ENCODE measurements at regions not wholly inside any gene's neighbourhood (a gene's known extent, or its start where the extent isn't known, plus 50 kb on each side); places are given as distances from the start of the nearest gene placed in this dataset.

DNA sequence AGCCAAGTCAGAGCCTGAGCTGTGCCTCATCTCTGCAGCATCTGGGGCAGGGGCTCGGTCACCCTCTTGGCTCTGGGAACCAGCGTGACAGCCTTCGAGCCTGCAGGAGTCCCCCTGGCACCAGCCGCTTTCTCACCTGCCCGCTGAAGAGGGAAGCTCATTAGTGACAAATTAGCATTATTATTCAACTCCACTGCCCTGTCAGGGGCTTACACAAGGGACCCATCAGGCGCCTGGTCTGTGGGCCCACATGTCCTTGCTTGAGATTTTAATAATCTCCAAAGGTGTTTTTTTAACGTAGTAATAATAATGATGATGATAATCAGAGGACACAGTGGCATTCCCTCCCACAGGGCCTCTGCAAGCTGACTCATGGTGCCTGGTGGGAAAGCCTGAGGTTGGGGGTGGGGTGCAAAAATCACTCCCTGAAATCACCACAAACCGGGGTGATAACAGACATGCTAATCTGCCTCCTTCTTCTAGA, 98.1 kb upstream of the IGSF21 start:
- no peak for DNase-seq (ENCODE audit: low read depth in 2 of 3, low spot score in 2 of 3)

DNA sequence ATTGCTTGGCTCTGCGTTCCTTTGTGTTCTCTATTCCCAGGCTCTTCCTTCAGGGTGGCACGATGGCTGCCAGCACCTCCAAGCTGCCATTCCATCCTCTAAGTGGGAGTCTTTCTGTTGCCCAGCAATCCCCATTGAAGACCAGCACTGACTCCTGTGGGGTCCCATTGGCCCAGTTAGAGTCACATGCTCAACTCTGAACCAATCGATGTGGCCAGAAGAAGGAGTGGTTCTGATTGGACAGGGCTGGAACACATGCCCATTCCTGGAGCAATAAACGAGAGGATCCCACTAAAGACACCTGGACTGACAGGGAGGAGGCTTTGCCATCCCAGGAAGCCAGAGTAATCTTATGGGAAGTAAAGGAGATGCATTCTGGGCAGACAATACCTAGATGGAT, 97.2 kb upstream of the IGSF21 start:
- no peak for DNase-seq (ENCODE audit: low read depth in 2 of 3, low spot score in 2 of 3)

DNA sequence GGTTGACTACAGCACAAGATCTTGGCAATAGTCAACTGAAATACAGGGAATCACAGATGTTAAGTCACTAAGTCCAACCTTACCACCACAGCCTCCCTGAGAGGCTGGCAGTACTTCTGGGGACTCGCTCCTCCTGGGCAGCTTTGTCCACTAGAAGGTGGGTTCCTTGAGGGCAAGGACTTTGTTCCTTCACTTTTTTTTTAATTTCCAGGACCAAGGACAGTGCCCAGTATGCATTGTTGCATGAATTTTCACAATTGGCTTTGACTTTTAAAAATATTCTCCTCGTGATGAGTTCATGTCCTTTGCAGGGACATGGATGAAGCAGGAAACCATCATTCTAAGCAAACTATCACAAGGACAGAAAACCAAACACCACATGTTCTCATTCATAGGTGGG, 96.7 kb upstream of the IGSF21 start:
- DNase-seq (ENCODE audit: low read depth in 2 of 3, low spot score in 2 of 3), result no peak

DNA sequence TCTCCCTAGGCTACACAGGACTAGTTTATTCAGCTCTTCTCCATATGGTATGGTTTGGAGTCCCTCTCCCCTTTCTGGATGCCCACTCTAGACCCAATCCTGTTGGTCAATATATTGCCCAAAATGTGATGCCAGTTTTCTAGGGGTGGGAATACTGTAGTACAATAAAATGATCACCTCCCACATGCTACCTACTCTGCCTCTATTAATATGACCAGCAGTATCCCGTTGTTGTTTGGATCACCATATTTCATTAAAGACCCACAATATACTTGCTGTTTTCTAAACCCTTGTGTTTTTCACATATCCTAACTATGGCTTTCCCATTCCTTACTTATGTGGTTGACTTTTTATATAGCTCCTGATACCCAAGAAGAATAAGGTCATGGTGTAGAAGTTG, 95.9 kb upstream of the IGSF21 start:
- no peak for DNase-seq (ENCODE audit: low read depth in 2 of 3, low spot score in 2 of 3)

DNA sequence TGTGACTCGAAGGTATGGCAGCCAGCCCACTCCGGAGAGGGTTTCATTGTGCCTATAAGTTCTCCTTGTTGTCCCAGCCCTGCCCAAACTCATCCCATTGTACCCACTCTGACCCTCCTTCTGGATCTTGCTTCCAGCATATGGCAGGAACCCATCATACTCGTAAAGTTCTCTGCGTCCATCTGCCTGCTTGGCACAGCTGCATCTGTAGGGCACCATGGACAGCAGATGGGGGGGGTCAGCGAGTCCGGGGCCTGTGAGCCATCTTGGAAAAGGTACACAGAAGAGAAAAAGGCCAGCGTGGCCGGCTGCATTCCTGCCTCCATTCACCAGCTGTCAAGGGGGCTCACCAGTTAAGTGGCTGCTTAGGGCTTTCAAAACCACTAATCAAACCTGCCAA, 94.9 kb upstream of the IGSF21 start:
- DNase-seq (ENCODE audit: low read depth in 2 of 3, low spot score in 2 of 3), result no peak

DNA sequence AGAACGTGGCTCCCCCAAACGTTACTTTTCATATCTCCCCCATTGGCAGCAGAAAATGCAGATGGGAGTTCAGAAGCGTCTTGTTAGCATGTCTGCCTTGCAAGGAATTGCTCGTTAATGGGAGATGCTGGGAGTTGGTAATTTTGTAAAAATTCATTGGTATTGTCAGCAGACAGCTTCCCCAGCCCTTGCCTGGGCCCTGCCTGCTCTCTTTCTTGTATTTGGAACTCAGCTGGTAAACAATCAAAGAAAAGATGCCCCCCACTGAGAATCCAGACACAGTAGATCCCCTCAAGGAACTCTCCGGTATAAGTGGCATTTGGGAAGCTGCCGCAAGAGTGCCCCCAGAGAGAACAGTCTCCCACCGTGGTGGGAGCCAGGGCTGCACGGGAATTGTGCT, 94.4 kb upstream of the IGSF21 start:
- no peak for DNase-seq (ENCODE audit: low read depth in 2 of 3, low spot score in 2 of 3)

DNA sequence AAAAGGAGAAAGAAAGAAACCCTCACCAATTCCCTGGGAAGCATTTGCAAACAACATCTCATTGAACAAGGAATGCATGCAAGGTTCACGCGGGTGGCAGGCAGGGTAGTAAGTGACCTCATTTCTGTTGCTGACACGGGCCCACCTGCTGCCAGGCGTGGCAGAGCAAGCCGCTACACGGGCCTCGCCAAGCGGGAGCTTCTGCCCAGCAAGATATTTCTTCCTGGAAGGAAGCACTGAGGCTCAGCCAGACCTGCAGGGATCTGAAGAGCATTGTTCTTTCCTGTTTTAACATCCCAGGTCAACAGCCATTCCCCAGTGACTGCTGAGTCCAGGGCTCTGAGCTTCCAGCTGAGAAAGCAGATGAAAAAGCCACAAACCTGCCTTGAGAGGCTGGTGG, 91.9 kb upstream of the IGSF21 start:
- no peak for DNase-seq (ENCODE audit: low read depth in 2 of 3, low spot score in 2 of 3)

DNA sequence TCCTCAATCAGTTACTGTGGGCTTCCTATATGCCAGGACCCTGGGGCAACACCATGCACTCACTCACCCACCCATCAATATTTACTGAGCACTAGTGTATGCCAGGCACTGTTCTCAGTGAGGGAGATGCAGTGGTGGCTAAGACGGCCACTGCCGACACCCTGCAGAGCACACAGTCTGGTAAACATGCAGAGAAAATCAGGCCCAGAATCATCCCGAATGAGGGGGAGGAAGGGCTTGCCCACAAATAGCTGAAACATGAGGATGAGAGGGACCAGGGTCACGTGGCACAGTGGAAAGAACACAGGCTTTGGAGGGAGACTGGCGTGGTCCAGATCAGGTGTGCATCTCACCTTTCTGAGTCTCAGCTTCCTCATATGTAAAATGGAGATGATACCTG, 89.2 kb upstream of the IGSF21 start:
- no peak for DNase-seq (ENCODE audit: low read depth in 2 of 3, low spot score in 2 of 3)

DNA sequence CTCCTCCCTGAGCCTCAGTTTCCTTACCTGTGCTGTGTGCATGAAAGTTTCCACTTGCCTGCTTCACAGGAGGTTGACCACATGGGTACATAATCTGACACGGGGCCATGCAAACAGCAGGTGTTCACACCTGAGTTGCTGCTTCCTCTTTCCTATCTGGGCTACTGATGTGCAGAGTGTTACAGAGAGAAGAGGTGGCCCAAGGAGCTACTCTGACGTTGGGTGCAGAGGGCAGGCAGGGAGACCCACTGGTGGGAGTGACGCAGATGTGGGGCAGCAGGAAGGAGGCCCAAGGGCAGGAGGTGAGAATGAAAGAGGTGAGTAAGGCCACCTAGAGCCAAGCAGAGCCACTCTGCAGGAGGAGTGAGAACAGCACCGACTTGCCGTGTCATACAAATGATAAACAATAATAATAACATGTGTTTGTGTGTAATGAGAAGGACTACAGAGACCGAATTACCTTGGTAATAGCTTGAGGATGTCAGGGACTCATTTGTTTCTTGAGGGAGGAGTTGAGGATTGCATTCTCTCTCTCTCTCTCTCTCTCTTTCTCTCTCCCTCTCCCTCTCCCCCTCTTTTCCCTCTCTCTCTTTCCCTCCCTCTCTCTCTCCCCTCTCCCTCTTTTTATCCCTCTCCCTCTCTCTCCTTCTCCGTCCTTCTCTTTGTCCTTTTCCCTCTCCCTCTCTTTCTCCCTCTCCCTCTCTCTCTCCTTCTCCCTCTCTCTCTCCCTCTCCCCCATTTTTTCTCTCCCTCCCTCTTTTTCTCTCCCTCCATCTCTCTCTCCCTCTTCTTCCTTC, 87.4 kb upstream of the IGSF21 start:
- no peak for DNase-seq (ENCODE audit: low read depth in 2 of 3, low spot score in 2 of 3)

DNA sequence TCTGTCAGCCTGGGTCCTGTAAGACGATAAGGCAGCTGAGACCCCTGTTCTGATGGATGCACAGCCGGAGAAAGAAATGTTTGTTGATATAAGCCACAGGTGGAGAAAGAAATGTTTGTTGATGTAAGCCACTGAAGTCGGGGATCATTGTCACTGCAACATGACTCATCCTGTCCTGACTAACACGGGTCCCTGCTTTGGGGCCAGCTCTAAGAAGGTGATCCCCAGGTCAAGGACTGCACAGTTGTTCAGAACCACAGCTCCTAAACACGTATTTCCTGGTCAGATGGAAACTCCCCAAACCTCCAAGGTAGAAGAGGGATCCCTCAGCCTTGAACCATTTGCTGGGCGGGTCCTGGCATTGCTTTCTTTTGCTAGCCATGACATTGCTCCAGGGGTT, 86.4 kb upstream of the IGSF21 start:
- no peak for DNase-seq (ENCODE audit: low read depth in 2 of 3, low spot score in 2 of 3)

DNA sequence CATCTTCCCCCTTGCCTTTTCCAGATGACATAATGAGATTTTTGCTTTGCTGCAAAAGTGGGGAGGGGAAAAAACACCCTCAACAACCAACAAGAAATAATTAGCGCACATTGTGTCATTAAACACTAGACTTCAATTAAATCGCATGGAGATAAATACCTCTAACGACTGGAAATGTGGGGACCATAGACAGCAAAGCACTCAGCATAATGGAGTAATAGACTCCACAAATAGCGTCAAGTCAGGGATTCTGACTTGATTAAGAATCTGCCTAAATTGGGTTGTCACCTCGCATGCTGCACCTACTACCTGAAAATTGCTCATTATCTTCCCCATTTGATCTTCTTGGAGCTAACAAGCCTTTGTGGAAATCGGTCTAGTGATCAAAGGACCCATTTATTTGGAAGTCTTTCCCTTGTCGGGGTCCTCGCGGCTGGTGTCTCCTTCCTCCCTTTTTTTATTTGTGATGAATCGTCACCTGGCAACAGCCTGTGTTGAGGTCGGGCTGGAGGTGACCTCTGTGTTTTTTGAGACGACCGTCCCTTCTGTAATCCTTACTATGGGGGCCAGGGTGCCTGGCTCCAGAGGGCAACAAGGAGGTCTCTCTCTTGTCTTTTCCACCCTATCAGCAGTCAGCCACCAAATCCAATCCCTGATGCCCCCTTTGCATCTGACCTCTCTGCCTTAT, 75.3 kb upstream of the IGSF21 start:
- no peak for DNase-seq (ENCODE audit: low read depth in 2 of 3, low spot score in 2 of 3)

DNA sequence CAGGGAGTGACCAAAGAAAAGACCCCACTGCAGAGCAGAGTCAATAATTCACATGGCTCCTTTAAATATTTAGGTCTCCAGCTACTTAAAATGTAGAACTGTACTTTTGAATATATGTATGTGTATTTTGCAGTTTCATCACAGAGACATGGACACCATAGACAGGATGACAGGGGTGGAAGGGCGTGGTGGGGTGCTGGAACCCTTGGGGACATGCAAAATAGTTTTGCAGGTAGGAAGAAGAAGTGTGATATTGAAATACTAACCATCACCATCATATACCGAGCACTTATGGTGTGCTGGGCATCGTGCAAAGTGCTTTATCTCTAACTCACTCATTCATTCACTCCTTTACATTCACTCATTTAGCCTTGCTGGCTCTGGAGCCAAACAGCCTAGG, 72.5 kb upstream of the IGSF21 start:
- no peak for DNase-seq (ENCODE audit: low read depth in 2 of 3, low spot score in 2 of 3)

DNA sequence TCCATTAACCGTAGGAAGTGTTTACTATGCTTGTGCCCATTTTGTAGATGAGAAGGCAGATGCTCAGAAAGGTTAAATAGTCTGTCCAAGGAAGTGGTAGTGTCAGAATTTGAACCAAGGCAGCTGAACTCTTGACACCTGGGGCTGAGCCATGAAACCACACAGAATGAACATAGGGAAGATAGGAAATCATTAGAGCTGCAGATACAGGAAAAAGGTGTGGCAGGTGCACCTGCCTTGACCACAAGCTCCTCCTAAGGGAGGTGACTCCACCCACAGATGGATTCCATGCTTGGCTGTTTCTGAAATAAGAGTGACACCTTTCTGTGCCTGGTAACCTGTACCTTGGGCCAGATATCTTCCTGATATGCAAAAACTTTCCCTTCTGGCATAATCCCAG, 69.9 kb upstream of the IGSF21 start:
- no peak for DNase-seq (ENCODE audit: low read depth in 2 of 3, low spot score in 2 of 3)

DNA sequence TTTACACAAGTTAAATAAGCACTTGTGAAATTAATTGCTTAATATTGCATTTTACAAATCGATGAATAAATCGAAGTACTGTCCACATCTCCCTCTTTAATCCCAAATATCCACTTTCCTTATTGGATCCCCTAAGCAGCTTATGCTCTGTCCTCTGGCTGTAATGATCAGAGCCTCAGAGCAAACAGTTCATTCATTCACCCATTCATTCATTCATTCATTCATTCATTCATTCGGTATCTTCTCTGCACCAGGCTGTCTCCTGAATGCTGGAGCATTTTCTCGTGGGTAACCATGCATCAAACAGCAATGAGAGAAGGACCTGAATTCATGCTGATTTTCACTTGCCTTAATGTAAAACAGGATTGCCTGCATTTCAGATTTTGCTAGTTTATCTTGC, 69.5 kb upstream of the IGSF21 start:
- DNase-seq (ENCODE audit: low read depth in 2 of 3, low spot score in 2 of 3), result no peak

DNA sequence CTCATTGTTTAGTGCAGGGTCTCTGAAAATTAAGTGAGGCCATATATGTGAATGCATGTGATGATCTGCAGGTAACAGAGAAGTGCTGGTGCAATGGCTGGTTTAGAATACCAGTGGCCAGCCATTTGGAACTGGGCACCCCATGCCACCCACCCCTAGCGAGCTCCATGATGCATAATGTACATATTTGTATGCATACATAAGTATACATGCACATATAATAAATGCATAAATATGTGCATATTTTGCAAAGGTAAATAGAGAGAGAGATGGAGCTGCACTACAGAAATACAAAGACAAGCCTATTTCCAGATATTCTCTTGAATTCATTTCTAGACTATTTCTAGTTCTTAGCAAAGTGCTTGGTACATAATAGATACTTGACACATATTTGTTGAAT, 68.5 kb upstream of the IGSF21 start:
- no peak for DNase-seq (ENCODE audit: low read depth in 2 of 3, low spot score in 2 of 3)

DNA sequence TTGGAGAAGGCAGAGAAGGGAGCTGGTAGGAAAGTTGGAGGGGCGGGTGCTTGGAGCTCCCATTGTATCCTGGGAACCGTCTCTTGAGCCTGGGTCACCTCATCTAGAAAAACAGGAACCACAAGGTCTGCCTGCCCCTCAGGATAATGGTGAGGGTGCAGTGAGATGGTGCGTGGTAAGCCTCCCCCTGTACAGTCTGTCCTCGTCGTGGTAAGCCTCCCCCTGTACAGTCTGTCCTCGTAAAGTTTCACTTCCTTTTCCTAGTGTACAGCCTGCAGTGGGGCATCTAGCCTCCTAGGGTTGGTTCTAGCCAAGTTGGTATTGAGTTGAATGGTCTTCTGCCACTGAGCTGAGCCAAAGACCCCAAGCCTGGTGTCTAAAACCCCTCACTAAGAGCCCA, 66.5 kb upstream of the IGSF21 start:
- DNase-seq (ENCODE audit: low read depth in 2 of 3, low spot score in 2 of 3), result no peak

DNA sequence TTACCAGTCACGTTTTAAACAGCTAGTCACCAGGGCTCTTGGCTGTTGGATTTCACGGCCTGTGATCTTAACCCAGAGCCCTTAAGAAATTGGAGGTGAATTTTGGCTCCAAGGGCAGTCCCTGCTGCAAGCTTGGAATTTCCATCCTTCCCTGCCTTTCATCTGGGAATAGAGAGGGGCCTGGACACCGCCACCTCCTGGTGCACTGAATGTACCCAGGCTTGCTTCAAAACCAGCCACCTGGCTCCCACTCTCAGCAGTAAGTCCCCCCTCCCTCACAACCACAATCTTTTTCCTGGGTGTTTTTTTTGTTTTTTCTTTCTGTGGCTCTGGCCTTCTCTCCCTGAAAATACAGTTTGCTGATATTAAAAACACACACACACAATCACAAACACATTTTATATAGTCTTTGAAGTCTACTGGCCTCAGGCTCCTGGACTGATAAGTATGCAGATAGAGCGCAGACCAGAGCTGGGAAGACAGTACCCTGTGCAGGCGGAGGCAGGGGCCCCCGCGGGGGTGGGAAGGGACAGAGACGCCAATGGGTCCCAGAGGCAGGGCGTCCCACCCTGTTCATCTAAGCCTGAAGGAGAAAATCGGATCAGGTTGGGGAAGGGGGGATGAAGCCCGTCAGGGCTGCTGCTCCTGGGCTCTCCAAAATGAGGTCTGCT, 65.8 kb upstream of the IGSF21 start:
- no peak for DNase-seq (ENCODE audit: low read depth in 2 of 3, low spot score in 2 of 3)

DNA sequence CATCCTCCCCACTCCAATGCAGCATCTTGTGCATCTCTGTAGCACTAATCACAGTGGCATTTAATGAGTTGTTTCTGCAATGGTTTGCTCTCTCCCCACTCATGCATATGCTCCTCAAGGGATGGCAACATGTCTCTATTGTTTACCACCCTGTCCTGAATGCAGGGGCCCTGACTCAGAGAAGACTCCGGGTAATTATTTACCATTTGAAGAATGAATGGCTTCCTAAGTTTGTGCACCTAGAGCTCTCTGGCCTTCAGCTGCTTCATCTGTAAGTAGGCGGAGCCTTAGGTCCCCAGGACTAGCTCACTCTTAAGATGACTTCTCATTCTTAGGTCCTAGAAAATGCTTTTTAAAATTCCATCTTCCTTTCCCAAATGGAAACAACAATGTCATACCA, 63.7 kb upstream of the IGSF21 start:
- no peak for DNase-seq (ENCODE audit: low read depth in 2 of 3, low spot score in 2 of 3)

DNA sequence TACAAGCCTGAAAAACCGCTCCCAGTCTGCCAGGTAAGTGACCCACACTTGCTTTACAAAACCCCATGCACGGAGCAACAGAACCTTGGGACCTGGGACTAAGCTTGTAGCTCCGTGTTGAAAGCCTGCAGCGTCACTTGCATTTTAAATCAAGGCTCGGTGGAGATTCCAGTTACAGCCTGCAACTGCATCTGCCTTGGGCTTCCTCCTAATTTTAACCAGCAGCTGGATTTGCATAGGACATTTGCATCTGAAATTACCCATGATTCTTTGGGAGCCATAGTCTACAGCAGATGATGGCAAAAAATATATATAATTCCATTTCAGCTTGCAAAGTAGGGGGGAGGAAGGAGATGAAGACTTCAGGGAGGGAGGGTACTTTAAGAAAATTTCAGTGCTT, 62.4 kb upstream of the IGSF21 start:
- DNase-seq (ENCODE audit: low read depth in 2 of 3, low spot score in 2 of 3), result no peak

DNA sequence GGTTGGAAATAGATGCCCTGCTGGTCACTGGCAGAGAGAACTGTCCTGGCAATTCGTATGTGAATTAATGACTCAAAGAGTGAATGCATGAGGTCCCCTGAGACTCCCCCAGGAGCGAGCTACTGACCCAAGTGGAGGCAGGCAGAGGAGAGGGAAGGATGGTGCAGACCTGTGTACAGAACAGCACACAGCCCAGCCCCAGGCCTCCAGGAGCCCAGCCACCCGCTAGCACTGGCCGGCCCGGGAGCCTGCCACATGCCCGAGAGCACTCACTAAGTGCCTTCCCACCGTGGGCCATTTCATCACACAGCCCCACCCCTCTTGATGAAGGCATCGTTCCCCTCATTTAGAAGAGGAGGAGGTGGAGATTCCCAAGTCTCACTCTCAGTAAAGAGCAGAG, 62.0 kb upstream of the IGSF21 start:
- DNase-seq (ENCODE audit: low read depth in 2 of 3, low spot score in 2 of 3), result no peak

DNA sequence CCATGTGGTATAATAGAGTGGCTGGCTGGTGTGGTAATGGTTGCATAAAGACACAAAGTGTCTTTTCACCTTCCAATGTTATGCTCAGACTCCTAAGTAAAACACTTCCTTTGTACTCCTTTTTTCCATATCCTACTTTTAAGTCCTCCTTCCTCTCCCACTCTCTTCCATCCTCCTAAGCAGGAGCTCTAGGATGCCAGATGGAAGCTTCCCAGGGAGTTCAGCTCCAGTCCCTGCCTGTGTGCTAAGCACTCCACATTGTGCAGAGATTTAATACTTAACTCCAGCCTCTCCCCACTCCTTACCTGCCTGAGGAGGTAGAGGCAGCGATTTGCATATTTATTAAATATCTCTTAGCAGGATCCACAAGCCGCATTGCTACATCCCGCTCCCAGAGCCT, 60.5 kb upstream of the IGSF21 start:
- DNase-seq (ENCODE audit: low read depth in 2 of 3, low spot score in 2 of 3), result no peak

DNA sequence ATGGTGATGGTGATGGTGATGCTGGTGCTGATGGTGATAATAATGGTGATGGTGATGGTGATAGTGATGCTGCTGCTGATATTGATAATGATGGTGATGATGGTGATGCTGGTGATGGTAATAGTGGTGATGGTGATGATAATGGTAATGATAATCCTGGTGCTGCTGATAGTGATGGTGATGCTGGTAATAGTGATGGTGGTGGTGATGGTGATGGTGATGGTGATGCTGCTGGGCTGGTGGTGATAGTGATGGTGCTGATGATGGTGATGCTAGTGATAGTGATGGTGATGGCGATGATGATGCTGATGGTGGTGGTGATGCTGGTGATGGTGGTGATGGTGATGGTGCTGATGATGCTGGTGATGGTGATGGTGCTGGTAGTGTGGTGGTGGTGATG, 58.4 kb upstream of the IGSF21 start:
- DNase-seq (ENCODE audit: low read depth in 2 of 3, low spot score in 2 of 3), result no peak

Measured in hematopoietic multipotent progenitor cell (in vitro differentiated cells).